ENCODE measurements at regions not wholly inside any gene's neighbourhood (a gene's known extent, or its start where the extent isn't known, plus 50 kb on each side); places are given as distances from the start of the nearest gene placed in this dataset.

GRCh38 chr7:108869070-108869469 lies 299.4 kb downstream of the DNAJB9 start:
- TF ChIP-seq KDM1A (IDR thresholded peaks at IDR 0.05; ENCODE audit: borderline replicate concordance), result no peak
- no peak for TF ChIP-seq EZH2 (IDR thresholded peaks at IDR 0.05; ENCODE audit: borderline replicate concordance, control insufficient read depth, low read depth, low read length)
